ENCODE measurements at regions not wholly inside any gene's neighbourhood (a gene's known extent, or its start where the extent isn't known, plus 50 kb on each side); places are given as distances from the start of the nearest gene placed in this dataset.

DNA sequence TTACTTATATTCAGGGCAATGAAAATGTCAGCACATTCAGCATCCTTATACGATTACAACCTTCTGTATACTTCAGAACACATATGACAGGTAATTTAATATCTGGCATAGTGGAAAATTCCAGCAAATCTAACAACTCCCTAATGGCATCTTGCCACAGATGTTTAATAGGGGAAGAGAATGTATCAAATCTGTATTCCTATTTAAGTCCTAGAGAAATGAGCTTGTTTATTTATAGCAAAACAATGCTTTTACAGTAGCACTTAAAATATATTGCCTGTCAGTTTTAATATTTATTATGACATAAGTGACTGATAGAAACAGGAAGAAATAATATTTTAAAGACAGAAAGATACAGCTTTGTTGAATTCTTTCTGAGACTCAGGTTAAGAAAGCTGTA, 1101.8 kb upstream of the B3GALT2 start:
- Histone ChIP-seq H3K27me3 (ENCODE audit: control insufficient read depth in 2 of 2, insufficient read depth in 2 of 2, low read length in 2 of 2) (no peaks in the 10 kb centered on the region), H2AFZ (ENCODE audit: low read depth, low read length) (no peak overlapping the region), H3K9me1 (replicated peaks; ENCODE audit: control insufficient read depth, extremely low read depth, insufficient read depth, low read length) (no peaks in the 10 kb centered on the region), H3K4me3 (replicated peaks in 1 of 3; ENCODE audit: insufficient read depth in 1 of 3, low read depth in 1 of 3, low read length in 3 of 3) (no peak overlapping the region), H3K27ac (ENCODE audit: insufficient read depth, low read depth, low read length) (no peak overlapping the region), H3K36me3 (ENCODE audit: control insufficient read depth in 2 of 2, extremely low read depth in 1 of 2, insufficient read depth in 2 of 2, low read length in 2 of 2) (no peaks in the 10 kb centered on the region), H3K79me2 (ENCODE audit: control insufficient read depth, insufficient read depth, low read length) (no peaks in the 10 kb centered on the region), H3K4me1 (ENCODE audit: control insufficient read depth, extremely low read depth, insufficient read depth, low read length) (no peaks in the 10 kb centered on the region), H3K4me2 (ENCODE audit: insufficient read depth, low read length) (no peak overlapping the region), H4K20me1 (replicated peaks; ENCODE audit: control insufficient read depth, extremely low read depth, insufficient read depth, low read length) (no peaks in the 10 kb centered on the region), H3K9me3 (replicated peaks; ENCODE audit: control insufficient read depth, insufficient read depth, low read length) (no peaks in the 10 kb centered on the region), H3K9ac (replicated peaks; ENCODE audit: extremely low read depth, insufficient read depth, low read length) (no peak overlapping the region)
- FAIRE-seq (no peak), DNase-seq (ENCODE audit: low read depth, low spot score) (no peak)
- no peak for TF ChIP-seq EZH2 (IDR thresholded peaks at IDR 0.05; ENCODE audit: borderline replicate concordance, low read depth, low read length, severe bottlenecking)
- TF ChIP-seq GATA2 (IDR thresholded peaks at IDR 0.05; ENCODE audit: insufficient read depth, insufficient read length, low read depth, low read length): no peak
- no peak for TF ChIP-seq MYC (IDR thresholded peaks at IDR 0.05; ENCODE audit: low read depth, low read length)
- TF ChIP-seq, protein P1, sequence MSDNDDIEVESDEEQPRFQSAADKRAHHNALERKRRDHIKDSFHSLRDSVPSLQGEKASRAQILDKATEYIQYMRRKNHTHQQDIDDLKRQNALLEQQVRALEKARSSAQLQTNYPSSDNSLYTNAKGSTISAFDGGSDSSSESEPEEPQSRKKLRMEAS (IDR thresholded peaks at IDR 0.05; ENCODE audit: insufficient read depth, insufficient read length): no peak
- TF ChIP-seq JUN (IDR thresholded peaks at IDR 0.05; ENCODE audit: borderline replicate concordance, insufficient read depth, insufficient read length, low read depth): no peak
- intact Hi-C loops (cut with micrococcal nuclease) (no loop called here), dilution Hi-C loops (cut with MboI; ENCODE audit: extremely low pct_ligation_motif_present, low sequenced_read_pairs) (no loop called here)
- CTCF ChIA-PET: no interaction called here
- POLR2A ChIA-PET: no interaction called here
- BruUV-seq (replicated peaks): no TSS peak

DNA sequence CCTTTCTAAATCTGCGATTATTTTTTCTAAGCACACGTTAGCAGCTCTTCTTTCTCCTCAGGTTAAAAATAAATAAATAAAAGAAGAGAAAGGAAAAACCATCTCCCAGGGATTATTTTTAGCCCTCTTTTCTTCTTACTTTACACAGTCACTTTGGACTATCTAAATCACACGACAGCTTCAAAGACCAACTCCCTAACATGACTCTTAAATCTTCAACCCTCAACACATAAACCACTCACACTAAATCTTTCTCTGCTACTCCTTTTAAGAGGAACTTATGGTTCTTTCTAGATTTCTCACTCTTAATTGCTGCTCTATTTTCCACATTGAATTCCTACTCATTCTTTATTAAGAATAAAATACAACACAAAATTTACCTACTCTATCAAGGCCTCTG, 1095.0 kb upstream of the B3GALT2 start:
- Histone ChIP-seq H4K20me1 (replicated peaks; ENCODE audit: control insufficient read depth, extremely low read depth, insufficient read depth, low read length) (no peaks in the 10 kb centered on the region), H3K4me3 (replicated peaks in 1 of 3; ENCODE audit: insufficient read depth in 1 of 3, low read depth in 1 of 3, low read length in 3 of 3) (no peak overlapping the region), H3K4me2 (ENCODE audit: insufficient read depth, low read length) (no peak overlapping the region), H3K27ac (ENCODE audit: insufficient read depth, low read depth, low read length) (no peak overlapping the region), H3K36me3 (ENCODE audit: control insufficient read depth in 2 of 2, extremely low read depth in 1 of 2, insufficient read depth in 2 of 2, low read length in 2 of 2) (no peaks in the 10 kb centered on the region), H3K79me2 (ENCODE audit: control insufficient read depth, insufficient read depth, low read length) (no peaks in the 10 kb centered on the region), H3K9me1 (replicated peaks; ENCODE audit: control insufficient read depth, extremely low read depth, insufficient read depth, low read length) (no peaks in the 10 kb centered on the region), H2AFZ (ENCODE audit: low read depth, low read length) (no peak overlapping the region), H3K4me1 (ENCODE audit: control insufficient read depth, extremely low read depth, insufficient read depth, low read length) (no peaks in the 10 kb centered on the region), H3K9ac (replicated peaks; ENCODE audit: extremely low read depth, insufficient read depth, low read length) (no peak overlapping the region), H3K27me3 (ENCODE audit: control insufficient read depth in 2 of 2, insufficient read depth in 2 of 2, low read length in 2 of 2) (no peaks in the 10 kb centered on the region), H3K9me3 (replicated peaks; ENCODE audit: control insufficient read depth, insufficient read depth, low read length) (no peaks in the 10 kb centered on the region)
- TF ChIP-seq, protein P2, sequence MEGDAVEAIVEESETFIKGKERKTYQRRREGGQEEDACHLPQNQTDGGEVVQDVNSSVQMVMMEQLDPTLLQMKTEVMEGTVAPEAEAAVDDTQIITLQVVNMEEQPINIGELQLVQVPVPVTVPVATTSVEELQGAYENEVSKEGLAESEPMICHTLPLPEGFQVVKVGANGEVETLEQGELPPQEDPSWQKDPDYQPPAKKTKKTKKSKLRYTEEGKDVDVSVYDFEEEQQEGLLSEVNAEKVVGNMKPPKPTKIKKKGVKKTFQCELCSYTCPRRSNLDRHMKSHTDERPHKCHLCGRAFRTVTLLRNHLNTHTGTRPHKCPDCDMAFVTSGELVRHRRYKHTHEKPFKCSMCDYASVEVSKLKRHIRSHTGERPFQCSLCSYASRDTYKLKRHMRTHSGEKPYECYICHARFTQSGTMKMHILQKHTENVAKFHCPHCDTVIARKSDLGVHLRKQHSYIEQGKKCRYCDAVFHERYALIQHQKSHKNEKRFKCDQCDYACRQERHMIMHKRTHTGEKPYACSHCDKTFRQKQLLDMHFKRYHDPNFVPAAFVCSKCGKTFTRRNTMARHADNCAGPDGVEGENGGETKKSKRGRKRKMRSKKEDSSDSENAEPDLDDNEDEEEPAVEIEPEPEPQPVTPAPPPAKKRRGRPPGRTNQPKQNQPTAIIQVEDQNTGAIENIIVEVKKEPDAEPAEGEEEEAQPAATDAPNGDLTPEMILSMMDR (IDR thresholded peaks at IDR 0.05; ENCODE audit: extremely low read depth in 1 of 2, insufficient read depth in 1 of 2, low read depth in 1 of 2, low read length in 2 of 2): no peak
- TF ChIP-seq, protein P1 (IDR thresholded peaks at IDR 0.05; ENCODE audit: insufficient read depth, insufficient read length): no peak
- TF ChIP-seq JUN (IDR thresholded peaks at IDR 0.05; ENCODE audit: borderline replicate concordance, insufficient read depth, insufficient read length, low read depth) (no peak), GATA2 (IDR thresholded peaks at IDR 0.05; ENCODE audit: insufficient read depth, insufficient read length, low read depth, low read length) (no peak), POLR2A (IDR thresholded peaks at IDR 0.05; ENCODE audit: low read depth, low read length) (no peak), POLR2AphosphoS5 (IDR thresholded peaks at IDR 0.05; ENCODE audit: insufficient read depth, low read depth, low read length) (no peak), MYC (IDR thresholded peaks at IDR 0.05; ENCODE audit: low read depth, low read length) (no peak), FOS (IDR thresholded peaks at IDR 0.05; ENCODE audit: borderline replicate concordance, insufficient read depth, low read length) (no peak), EZH2 (IDR thresholded peaks at IDR 0.05; ENCODE audit: borderline replicate concordance, low read depth, low read length, severe bottlenecking) (no peak)
- no peak for FAIRE-seq
- CTCF ChIA-PET: no interaction called here
- intact Hi-C loops (cut with micrococcal nuclease) (no loop called here), dilution Hi-C loops (cut with MboI; ENCODE audit: extremely low pct_ligation_motif_present, low sequenced_read_pairs) (no loop called here)
- POLR2A ChIA-PET: no interaction called here
- DNase-seq (ENCODE audit: low read depth, low spot score): no peak
- BruUV-seq (replicated peaks): no TSS peak
